Breast epithelium (tissue), 3 donors: ENCODE measurements at regions not wholly inside any gene's neighbourhood (a gene's known extent, or its start where the extent isn't known, plus 50 kb on each side); places are given as distances from the start of the nearest gene placed in this dataset.

Experiments
- POLR2A ChIP-seq: fragments of 450-650 bp; IDR thresholded peaks from one replicate; pipeline ENCODE4 v1.6.1; 2016; ENCODE audit warnings: antibody characterized with exemption, mild to moderate bottlenecking, moderate library complexity
- TF ChIP-seq, protein P1 (sequence below), 3 donors: fragments of 450-650 bp; IDR thresholded peaks; one replicate each; pipeline ENCODE4 v1.5.1; 2016 to 2017; ENCODE audit warnings: antibody characterized with exemption in 3 of 3, mild to moderate bottlenecking in 3 of 3, moderate library complexity in 3 of 3

DNA sequence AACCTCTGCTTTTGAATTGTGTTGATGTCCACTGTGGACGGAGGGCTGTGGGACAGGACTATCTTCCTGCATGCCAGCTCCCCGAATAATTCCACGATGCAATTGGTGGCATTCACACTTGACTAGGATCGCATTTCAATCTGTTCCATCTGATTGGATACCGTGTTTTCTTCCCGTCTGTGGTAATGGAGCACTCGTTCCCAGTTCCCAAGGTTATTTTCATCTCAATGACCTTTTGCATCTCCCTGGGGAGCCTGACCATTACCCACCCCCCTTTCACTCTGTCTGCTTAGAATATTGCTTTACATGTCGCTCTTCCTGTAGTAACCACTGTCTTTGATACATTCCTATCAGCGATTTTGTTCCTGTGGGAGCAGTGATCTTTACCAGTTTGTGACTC lies 402.2 kb upstream of the WWC1 start:
- TF ChIP-seq, protein P1, sequence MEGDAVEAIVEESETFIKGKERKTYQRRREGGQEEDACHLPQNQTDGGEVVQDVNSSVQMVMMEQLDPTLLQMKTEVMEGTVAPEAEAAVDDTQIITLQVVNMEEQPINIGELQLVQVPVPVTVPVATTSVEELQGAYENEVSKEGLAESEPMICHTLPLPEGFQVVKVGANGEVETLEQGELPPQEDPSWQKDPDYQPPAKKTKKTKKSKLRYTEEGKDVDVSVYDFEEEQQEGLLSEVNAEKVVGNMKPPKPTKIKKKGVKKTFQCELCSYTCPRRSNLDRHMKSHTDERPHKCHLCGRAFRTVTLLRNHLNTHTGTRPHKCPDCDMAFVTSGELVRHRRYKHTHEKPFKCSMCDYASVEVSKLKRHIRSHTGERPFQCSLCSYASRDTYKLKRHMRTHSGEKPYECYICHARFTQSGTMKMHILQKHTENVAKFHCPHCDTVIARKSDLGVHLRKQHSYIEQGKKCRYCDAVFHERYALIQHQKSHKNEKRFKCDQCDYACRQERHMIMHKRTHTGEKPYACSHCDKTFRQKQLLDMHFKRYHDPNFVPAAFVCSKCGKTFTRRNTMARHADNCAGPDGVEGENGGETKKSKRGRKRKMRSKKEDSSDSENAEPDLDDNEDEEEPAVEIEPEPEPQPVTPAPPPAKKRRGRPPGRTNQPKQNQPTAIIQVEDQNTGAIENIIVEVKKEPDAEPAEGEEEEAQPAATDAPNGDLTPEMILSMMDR (IDR thresholded peaks at IDR 0.05): no peak
- TF ChIP-seq POLR2A: no peak
